Testis (tissue), 2 donors: ENCODE measurements at regions not wholly inside any gene's neighbourhood (a gene's known extent, or its start where the extent isn't known, plus 50 kb on each side); places are given as distances from the start of the nearest gene placed in this dataset.

Experiments
- DNase-seq: peaks from one replicate; pipeline ENCODE4 v3.0.0-alpha.2; 2019
- H3K27ac ChIP-seq, 2 donors: fragments of 200-600 bp; sonication (generic); one replicate each; pipeline ENCODE4 v1.5.1; 2019
- H3K27me3 ChIP-seq: fragments of 200-600 bp; sonication (generic); one replicate; pipeline ENCODE4 v1.5.1; 2019
- H3K36me3 ChIP-seq: fragments of 200-600 bp; sonication (generic); one replicate; pipeline ENCODE4 v1.5.1; 2017; ENCODE audit warnings: low read depth; ENCODE audit errors: missing control alignments
- H3K4me1 ChIP-seq: fragments of 200-600 bp; sonication (generic); one replicate; pipeline ENCODE4 v1.5.1; 2019
- H3K4me3 ChIP-seq, 2 donors: fragments of 200-600 bp; sonication (generic); one replicate each; pipeline ENCODE4 v1.5.1; 2017 to 2019
- H3K9me3 ChIP-seq: fragments of 200-600 bp; sonication (generic); one replicate; pipeline ENCODE4 v1.5.1; 2017
- POLR2A ChIP-seq: fragments of 450-650 bp; IDR thresholded peaks from one replicate; pipeline ENCODE4 v1.6.1; 2017; ENCODE audit warnings: antibody characterized with exemption, mild to moderate bottlenecking, moderate library complexity
- WGBS, 2 donors: methylation state at CpG; one replicate each; pipeline ENCODE4 v1.1.5; 2018; 5-methylcytosine and 5-hydroxymethylcytosine counted together
- intact Hi-C: fragments of 100-400 bp; cut with DNase I; formaldehyde crosslinking; loops from one replicate; pipeline ENCODE4 v1.15.1; 2023; ENCODE audit warnings: low total_unique reads
- TF ChIP-seq, protein P1 (sequence below), 3 experiments: fragments of 450-650 bp in 2 of 3; fragments of 200-600 bp in 1 of 3; sonication (generic) in 1 of 3; IDR thresholded peaks; one replicate each; pipeline ENCODE4 v1.5.1; 2016 to 2019; ENCODE audit warnings: antibody characterized with exemption in 3 of 3, mild to moderate bottlenecking in 2 of 3, moderate library complexity in 1 of 3

DNA sequence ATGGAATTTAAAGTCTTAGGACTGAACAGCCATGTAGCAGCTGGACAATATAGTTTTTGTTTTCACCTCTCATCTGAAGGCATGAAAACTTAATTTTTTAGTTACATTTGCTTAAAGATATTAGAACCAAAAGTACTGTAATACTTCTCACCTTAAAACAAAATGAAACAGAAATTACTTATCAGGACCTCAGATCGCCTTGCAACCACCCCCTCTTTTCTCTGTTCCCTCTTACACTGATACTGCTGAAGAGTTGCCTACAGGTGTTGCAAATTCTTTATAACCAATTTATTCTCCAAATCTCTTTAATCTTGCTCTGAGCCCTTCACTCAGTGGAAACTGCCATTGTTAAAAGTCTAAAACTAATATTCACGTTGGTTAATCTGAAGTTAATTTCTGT is 145.0 kb downstream of the SPCS3 start:
- 80 to 83% methylated on average over 2 of the region's 2 CpGs for WGBS, 2 donors
- Histone ChIP-seq H3K27ac (no peak overlapping the region), H3K36me3 (no peaks in the 10 kb centered on the region), H3K27me3 (no peaks in the 10 kb centered on the region), H3K4me1 (no peaks in the 10 kb centered on the region), H3K9me3 (no peaks in the 10 kb centered on the region), H3K4me3 (no peak overlapping the region)
- no peak for DNase-seq
- intact Hi-C loops = no loop called here
- TF ChIP-seq POLR2A = no peak
- TF ChIP-seq, protein P1, sequence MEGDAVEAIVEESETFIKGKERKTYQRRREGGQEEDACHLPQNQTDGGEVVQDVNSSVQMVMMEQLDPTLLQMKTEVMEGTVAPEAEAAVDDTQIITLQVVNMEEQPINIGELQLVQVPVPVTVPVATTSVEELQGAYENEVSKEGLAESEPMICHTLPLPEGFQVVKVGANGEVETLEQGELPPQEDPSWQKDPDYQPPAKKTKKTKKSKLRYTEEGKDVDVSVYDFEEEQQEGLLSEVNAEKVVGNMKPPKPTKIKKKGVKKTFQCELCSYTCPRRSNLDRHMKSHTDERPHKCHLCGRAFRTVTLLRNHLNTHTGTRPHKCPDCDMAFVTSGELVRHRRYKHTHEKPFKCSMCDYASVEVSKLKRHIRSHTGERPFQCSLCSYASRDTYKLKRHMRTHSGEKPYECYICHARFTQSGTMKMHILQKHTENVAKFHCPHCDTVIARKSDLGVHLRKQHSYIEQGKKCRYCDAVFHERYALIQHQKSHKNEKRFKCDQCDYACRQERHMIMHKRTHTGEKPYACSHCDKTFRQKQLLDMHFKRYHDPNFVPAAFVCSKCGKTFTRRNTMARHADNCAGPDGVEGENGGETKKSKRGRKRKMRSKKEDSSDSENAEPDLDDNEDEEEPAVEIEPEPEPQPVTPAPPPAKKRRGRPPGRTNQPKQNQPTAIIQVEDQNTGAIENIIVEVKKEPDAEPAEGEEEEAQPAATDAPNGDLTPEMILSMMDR (IDR thresholded peaks at IDR 0.05) = no peak

DNA sequence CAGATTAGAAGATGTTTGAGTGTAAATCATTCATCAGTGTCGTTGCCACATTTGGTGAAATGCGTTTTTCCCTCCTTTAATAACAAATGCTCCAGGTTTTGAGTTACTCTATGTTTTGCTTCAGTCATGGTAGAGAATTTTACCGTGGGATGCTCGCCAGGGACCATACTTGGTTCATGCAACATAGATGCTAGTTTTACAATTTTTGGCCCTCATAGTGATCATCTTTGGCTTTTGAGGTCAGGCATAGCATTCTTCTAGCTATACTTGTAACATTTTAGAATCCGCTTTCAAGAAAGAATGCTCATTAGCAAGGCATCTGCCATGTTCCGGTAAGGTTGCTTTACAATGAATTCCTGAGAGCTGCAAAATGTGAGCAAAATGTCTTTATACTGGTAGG is 147.2 kb downstream of the SPCS3 start:
- DNase-seq = no peak
- H3K36me3 ChIP-seq = no peaks in the 10 kb centered on the region
- no peaks in the 10 kb centered on the region for H3K27me3 ChIP-seq
- no peaks in the 10 kb centered on the region for H3K9me3 ChIP-seq
- no peaks in the 10 kb centered on the region for H3K4me1 ChIP-seq
- TF ChIP-seq, protein P1 (IDR thresholded peaks at IDR 0.05) = no peak
- no peak for TF ChIP-seq POLR2A
- intact Hi-C loops = no loop called here
- H3K27ac ChIP-seq = no peak overlapping the region
- H3K4me3 ChIP-seq = no peak overlapping the region
- 67 to 73% methylated on average over 6 of the region's 6 CpGs for WGBS, 2 donors

DNA sequence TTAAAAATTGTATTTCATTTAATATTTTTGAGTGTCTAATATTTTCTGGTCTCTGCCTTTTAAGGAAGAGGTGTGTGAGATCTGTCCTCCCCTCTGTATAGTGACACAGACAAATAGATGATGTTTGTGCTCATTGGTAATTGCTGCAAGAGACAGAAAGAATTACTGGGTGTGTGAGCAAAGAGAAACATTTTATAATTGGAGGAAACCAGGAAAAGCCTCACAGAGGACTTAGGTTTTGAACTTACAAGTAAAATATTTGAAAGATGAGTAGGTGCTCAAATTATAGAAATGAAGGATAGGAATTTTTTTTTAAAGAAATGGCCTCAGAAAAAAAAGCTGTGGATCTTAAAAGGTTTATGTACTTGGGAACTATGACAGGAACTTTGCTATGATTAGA is 149.8 kb downstream of the SPCS3 start:
- H3K27me3 ChIP-seq = no peaks in the 10 kb centered on the region
- intact Hi-C loops = no loop called here
- no peak overlapping the region for H3K4me3 ChIP-seq
- H3K9me3 ChIP-seq = no peaks in the 10 kb centered on the region
- no peaks in the 10 kb centered on the region for H3K4me1 ChIP-seq
- H3K27ac ChIP-seq = no peak overlapping the region
- TF ChIP-seq POLR2A = no peak
- TF ChIP-seq, protein P1 (IDR thresholded peaks at IDR 0.05) = no peak
- no peaks in the 10 kb centered on the region for H3K36me3 ChIP-seq
- DNase-seq = no peak

DNA sequence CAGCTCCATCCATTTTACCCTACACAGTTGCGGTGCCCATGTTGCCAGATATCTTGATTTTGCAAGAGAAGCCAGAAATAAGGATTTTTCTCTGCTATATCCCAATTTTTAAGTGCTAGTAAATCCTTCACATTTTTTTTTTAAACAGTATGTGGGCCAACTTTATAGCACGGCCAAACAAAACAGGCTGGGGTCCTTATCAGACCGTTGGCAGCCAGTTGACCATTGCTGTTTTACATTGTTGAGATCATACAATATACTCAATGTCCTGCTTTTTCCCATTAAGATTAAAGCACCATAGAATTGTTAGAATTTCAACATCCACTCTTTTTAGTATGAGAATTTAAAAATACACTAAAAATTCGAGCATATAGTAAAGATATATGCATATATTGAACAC is 150.9 kb downstream of the SPCS3 start:
- Histone ChIP-seq H3K36me3 (no peaks in the 10 kb centered on the region), H3K4me3 (no peak overlapping the region), H3K9me3 (no peaks in the 10 kb centered on the region), H3K27ac (no peak overlapping the region), H3K4me1 (no peaks in the 10 kb centered on the region), H3K27me3 (no peaks in the 10 kb centered on the region)
- no peak for DNase-seq
- WGBS, 2 donors = 44 to 67% methylated on average over 4 of the region's 4 CpGs
- intact Hi-C loops = no loop called here
- TF ChIP-seq POLR2A = no peak
- TF ChIP-seq, protein P1 (IDR thresholded peaks at IDR 0.05) = no peak

DNA sequence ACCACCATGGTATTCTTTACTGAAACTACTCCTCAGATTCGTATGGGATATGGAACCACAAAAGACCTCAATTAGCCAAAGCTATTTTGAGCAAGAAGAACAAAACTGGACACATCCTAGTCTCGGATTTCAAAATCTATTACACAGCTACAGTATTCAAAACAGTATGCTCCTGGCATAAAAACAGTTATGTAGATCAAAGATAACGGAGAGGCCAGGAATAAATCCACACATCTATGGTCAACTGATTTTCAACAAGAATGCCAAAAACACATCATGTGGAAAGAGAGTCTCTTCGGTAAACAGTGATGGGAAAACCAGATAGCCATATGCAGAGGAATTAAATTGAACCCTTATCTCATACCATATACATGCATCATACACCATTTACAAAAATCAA is 155.3 kb downstream of the SPCS3 start:
- Histone ChIP-seq H3K27me3 (no peaks in the 10 kb centered on the region), H3K27ac (no peak overlapping the region), H3K36me3 (no peaks in the 10 kb centered on the region), H3K4me3 (no peak overlapping the region), H3K9me3 (no peaks in the 10 kb centered on the region), H3K4me1 (peaks cover 8% of the 10 kb centered on the region)
- WGBS, 2 donors = 59 to 86% methylated on average over 4 of the region's 4 CpGs
- no peak for TF ChIP-seq POLR2A
- TF ChIP-seq, protein P1 (IDR thresholded peaks at IDR 0.05) = no peak
- intact Hi-C loops = no loop called here
- no peak for DNase-seq
